ENCODE measurements at regions not wholly inside any gene's neighbourhood (a gene's known extent, or its start where the extent isn't known, plus 50 kb on each side); places are given as distances from the start of the nearest gene placed in this dataset.

- H3K4me1 ChIP-seq (ENCODE audit: insufficient read depth) = no peaks in the 10 kb centered on the region
- H3K4me3 ChIP-seq (ENCODE audit: low read depth, low read length) = no peak overlapping the region
- no peaks in the 10 kb centered on the region for H3K36me3 ChIP-seq (ENCODE audit: insufficient read depth)
- no peak overlapping the region for H3K27ac ChIP-seq (ENCODE audit: low read depth)
- 53% methylated on average over 5 of the region's 5 CpGs for WGBS
- DNase-seq (ENCODE audit: extremely low spot score) = no peak
These were observed 384.6 kb downstream of the SH3GL2 start for GRCh38 chr9:17963498-17963897.

GRCh38 chr9:17967731-17968130 lies 388.9 kb downstream of the SH3GL2 start:
- DNase-seq (ENCODE audit: extremely low spot score) = no peak
- Histone ChIP-seq H3K4me3 (ENCODE audit: low read depth, low read length) (no peak overlapping the region), H3K36me3 (ENCODE audit: insufficient read depth) (no peaks in the 10 kb centered on the region), H3K27ac (ENCODE audit: low read depth) (no peak overlapping the region), H3K4me1 (ENCODE audit: insufficient read depth) (no peaks in the 10 kb centered on the region)
- WGBS = 65% methylated on average over 3 of the region's 3 CpGs

- no peak overlapping the region for H3K27ac ChIP-seq (ENCODE audit: low read depth)
- whole genome bisulfite sequencing = 82% methylated on average over 1 of the region's 1 CpG
- H3K4me3 ChIP-seq (ENCODE audit: low read depth, low read length) = no peak overlapping the region
- H3K4me1 ChIP-seq (ENCODE audit: insufficient read depth) = no peaks in the 10 kb centered on the region
- H3K36me3 ChIP-seq (ENCODE audit: insufficient read depth) = no peaks in the 10 kb centered on the region
- no peak for DNase-seq (ENCODE audit: extremely low spot score)
These were observed 390.4 kb downstream of the SH3GL2 start for GRCh38 chr9:17969232-17969631.

DNA sequence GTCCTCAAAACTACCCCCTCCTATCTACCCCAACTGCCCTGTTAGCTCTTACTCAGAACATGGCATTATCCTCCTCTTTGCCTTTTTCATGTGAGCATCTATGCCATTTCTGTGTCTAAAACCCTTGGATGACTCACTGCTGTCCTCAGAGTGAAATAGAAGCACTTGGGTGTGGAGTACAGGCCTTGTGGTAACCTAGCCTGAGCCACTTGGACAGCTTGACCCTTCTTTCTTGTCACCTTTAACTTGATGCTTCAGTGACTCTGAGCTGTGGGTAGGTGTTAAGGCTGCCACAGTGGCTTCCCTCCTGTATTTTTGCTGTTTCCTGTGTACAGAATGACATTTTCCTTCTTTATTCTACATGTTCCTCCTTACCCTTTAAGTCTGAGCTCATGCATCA lies 391.4 kb downstream of the SH3GL2 start:
- no peak overlapping the region for H3K4me3 ChIP-seq (ENCODE audit: low read depth, low read length)
- no peak for DNase-seq (ENCODE audit: extremely low spot score)
- no peak overlapping the region for H3K27ac ChIP-seq (ENCODE audit: low read depth)
- H3K4me1 ChIP-seq (ENCODE audit: insufficient read depth) = no peaks in the 10 kb centered on the region
- H3K36me3 ChIP-seq (ENCODE audit: insufficient read depth) = no peaks in the 10 kb centered on the region

DNA sequence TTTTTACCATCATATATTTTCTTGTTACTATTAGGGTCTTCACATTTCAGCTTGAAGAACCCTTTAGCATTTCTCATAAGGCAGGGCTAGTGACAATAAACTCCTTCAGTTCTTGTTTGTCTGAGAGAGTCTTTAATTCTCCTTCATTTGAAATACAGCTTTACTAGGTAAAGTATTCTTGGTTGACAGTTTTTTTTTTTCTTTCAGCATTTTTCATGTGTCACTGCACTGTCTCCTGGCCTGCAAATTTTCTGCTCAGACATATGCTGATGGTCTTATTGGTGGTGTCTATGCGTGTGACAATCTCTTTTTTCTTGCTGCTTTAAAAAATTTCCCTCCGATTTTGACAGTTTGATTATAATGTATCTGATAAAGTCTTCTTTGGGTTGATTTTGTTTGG lies 399.9 kb downstream of the SH3GL2 start:
- H3K4me1 ChIP-seq (ENCODE audit: insufficient read depth) = no peaks in the 10 kb centered on the region
- H3K27ac ChIP-seq (ENCODE audit: low read depth) = no peak overlapping the region
- no peak for DNase-seq (ENCODE audit: extremely low spot score)
- H3K4me3 ChIP-seq (ENCODE audit: low read depth, low read length) = no peak overlapping the region
- WGBS = 96% methylated on average over 2 of the region's 2 CpGs
- no peaks in the 10 kb centered on the region for H3K36me3 ChIP-seq (ENCODE audit: insufficient read depth)

DNA sequence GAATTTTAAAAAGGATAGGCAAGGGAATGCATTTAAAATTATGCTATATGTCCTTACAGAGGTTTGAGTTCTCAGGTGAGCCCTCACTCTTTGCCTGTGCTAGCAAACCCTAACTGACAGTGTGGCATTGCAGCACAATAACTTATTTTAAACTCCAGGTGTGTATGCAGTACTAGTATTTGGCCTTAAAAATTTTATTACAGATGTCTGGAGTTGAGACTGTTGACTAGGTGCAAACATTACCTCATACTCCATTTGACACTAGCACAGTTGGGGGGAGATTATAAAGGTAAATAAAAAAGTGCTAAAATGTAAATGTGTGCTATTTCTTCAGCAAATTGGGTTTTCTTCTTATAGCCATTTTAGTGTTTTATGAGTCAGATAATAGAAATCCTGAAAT lies 407.7 kb downstream of the SH3GL2 start:
- no peaks in the 10 kb centered on the region for H3K4me1 ChIP-seq (ENCODE audit: insufficient read depth)
- H3K36me3 ChIP-seq (ENCODE audit: insufficient read depth) = no peaks in the 10 kb centered on the region

DNA sequence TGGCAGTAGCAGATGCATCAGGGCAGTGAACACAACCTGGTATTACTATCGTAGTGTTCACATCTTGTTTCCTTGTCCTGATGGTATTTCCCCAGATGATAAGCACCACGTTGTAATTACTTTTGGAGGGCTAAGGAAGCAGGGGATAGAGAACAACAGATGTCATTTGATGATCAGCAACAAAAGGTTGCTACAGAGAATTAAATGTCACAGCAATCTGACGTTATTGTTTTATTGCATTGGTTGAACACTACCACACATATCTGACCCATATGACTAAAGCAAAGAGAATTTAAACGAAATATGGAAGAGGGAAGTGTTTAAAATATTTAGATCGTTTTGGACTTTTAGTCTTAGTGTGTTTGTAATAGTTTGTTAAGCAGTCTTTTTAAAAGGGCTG lies 408.3 kb downstream of the SH3GL2 start:
- Histone ChIP-seq H3K36me3 (ENCODE audit: insufficient read depth) (no peaks in the 10 kb centered on the region), H3K27ac (ENCODE audit: low read depth) (no peak overlapping the region), H3K4me1 (ENCODE audit: insufficient read depth) (no peaks in the 10 kb centered on the region), H3K4me3 (ENCODE audit: low read depth, low read length) (no peak overlapping the region)
- no peak for DNase-seq (ENCODE audit: extremely low spot score)
- 39% methylated on average over 5 of the region's 5 CpGs for WGBS

More for the DNA sequence above, 407.7 kb downstream of the SH3GL2 start:
- no peak overlapping the region for H3K27ac ChIP-seq (ENCODE audit: low read depth)
- no peak overlapping the region for H3K4me3 ChIP-seq (ENCODE audit: low read depth, low read length)
- DNase-seq (ENCODE audit: extremely low spot score) = no peak

DNA sequence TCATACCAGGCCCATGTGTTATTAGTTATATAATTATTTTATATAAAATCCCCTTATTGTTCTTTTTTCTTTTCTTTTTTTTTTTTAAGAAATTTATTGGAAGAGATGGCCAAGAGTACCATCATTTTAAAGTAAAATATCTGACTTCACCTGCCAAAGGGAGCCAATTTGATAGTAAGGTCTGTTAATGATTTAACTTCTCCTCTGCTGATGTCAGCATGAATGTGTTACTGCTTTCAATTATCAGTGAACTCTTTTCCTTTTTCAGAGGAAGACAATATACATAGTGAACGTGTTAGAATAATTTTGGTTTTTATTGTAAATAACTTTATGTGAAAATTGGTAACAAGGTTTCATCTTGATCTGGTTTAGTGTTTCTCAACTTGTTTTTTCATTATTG lies 409.6 kb downstream of the SH3GL2 start:
- 70% methylated on average over 1 of the region's 1 CpG for WGBS
- Histone ChIP-seq H3K36me3 (ENCODE audit: insufficient read depth) (no peaks in the 10 kb centered on the region), H3K27ac (ENCODE audit: low read depth) (no peak overlapping the region), H3K4me1 (ENCODE audit: insufficient read depth) (no peaks in the 10 kb centered on the region), H3K4me3 (ENCODE audit: low read depth, low read length) (no peak overlapping the region)
- DNase-seq (ENCODE audit: extremely low spot score) = no peak

DNA sequence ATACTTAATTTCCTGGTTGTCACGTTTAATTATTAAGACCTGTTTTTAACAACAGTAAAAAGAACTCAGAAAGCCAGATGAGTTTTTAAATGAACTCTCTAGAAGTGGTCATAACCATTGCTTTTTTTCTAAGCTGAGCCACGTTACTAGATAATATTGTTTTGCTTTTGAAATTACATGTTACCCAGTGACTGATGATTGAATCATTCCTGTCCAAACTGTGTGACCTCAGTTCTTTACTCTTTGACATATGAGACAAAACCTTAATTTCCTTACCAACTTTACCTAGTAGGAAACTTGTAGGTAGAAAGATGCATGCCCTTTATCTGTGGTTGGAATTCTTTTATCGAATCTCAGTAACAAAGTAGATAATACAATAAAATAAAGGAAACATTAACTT lies 411.7 kb downstream of the SH3GL2 start:
- Histone ChIP-seq H3K4me3 (ENCODE audit: low read depth, low read length) (no peak overlapping the region), H3K27ac (ENCODE audit: low read depth) (no peak overlapping the region), H3K4me1 (ENCODE audit: insufficient read depth) (no peaks in the 10 kb centered on the region), H3K36me3 (ENCODE audit: insufficient read depth) (no peaks in the 10 kb centered on the region)
- 82% methylated on average over 3 of the region's 3 CpGs for WGBS
- no peak for DNase-seq (ENCODE audit: extremely low spot score)

- Histone ChIP-seq H3K4me3 (ENCODE audit: low read depth, low read length) (no peak overlapping the region), H3K4me1 (ENCODE audit: insufficient read depth) (no peaks in the 10 kb centered on the region), H3K27ac (ENCODE audit: low read depth) (no peak overlapping the region), H3K36me3 (ENCODE audit: insufficient read depth) (no peaks in the 10 kb centered on the region)
- WGBS = 52% methylated on average over 1 of the region's 1 CpG
- DNase-seq (ENCODE audit: extremely low spot score) = no peak
These were observed 414.2 kb downstream of the SH3GL2 start for GRCh38 chr9:17993024-17993423.

GRCh38 chr9:17994695-17995425 lies 416.0 kb downstream of the SH3GL2 start:
- H3K27ac ChIP-seq (ENCODE audit: low read depth) = no peak overlapping the region
- DNase-seq (ENCODE audit: extremely low spot score) = no peak
- 35% methylated on average over 4 of the region's 4 CpGs for WGBS
- no peaks in the 10 kb centered on the region for H3K4me1 ChIP-seq (ENCODE audit: insufficient read depth)
- no peak overlapping the region for H3K4me3 ChIP-seq (ENCODE audit: low read depth, low read length)
- H3K36me3 ChIP-seq (ENCODE audit: insufficient read depth) = no peaks in the 10 kb centered on the region

DNA sequence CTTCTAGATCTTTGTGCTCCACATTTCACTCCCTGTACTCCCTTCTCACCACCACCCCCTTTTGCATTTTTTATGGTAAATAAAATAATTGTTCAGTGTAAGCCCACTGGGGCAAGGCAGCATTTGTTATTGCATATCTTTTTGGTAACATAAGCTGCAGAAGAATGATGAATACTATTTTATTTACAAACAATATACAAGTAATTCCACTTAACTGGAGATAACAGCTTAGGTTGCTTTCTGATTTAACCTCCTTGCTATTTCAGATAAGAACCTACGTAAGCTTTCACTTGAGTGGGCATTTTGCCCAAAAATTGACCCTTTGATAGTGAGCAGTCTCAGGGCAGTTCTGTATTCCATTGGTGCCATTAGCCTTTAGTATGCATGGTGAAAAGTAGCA lies 417.9 kb downstream of the SH3GL2 start:
- Histone ChIP-seq H3K4me3 (ENCODE audit: low read depth, low read length) (no peak overlapping the region), H3K27ac (ENCODE audit: low read depth) (no peak overlapping the region), H3K36me3 (ENCODE audit: insufficient read depth) (no peaks in the 10 kb centered on the region), H3K4me1 (ENCODE audit: insufficient read depth) (no peaks in the 10 kb centered on the region)
- no peak for DNase-seq (ENCODE audit: extremely low spot score)
- WGBS = 59% methylated on average over 1 of the region's 1 CpG

GRCh38 chr9:18002718-18003438 lies 424.0 kb downstream of the SH3GL2 start:
- WGBS = 84% methylated on average over 4 of the region's 4 CpGs
- no peak for DNase-seq (ENCODE audit: extremely low spot score)
- Histone ChIP-seq H3K27ac (ENCODE audit: low read depth) (no peak overlapping the region), H3K36me3 (ENCODE audit: insufficient read depth) (no peaks in the 10 kb centered on the region), H3K4me1 (ENCODE audit: insufficient read depth) (no peaks in the 10 kb centered on the region), H3K4me3 (ENCODE audit: low read depth, low read length) (no peak overlapping the region)

- DNase-seq (ENCODE audit: extremely low spot score) = no peak
- Histone ChIP-seq H3K36me3 (ENCODE audit: insufficient read depth) (no peaks in the 10 kb centered on the region), H3K4me3 (ENCODE audit: low read depth, low read length) (no peak overlapping the region), H3K27ac (ENCODE audit: low read depth) (no peak overlapping the region), H3K4me1 (ENCODE audit: insufficient read depth) (no peaks in the 10 kb centered on the region)
- 93% methylated on average over 4 of the region's 4 CpGs for WGBS
These were observed 427.7 kb downstream of the SH3GL2 start for GRCh38 chr9:18006591-18006990.
